ENCODE measurements at regions not wholly inside any gene's neighbourhood (a gene's known extent, or its start where the extent isn't known, plus 50 kb on each side); places are given as distances from the start of the nearest gene placed in this dataset.

GRCh38 chr5:144084971-144085370, 85.5 kb downstream of the YIPF5 start:
- DNase-seq = no peak

GRCh38 chr5:144085381-144085780, 85.1 kb downstream of the YIPF5 start:
- DNase-seq = no peak

- DNase-seq = no peak
Measured at GRCh38 chr5:144086295-144086694, 84.2 kb downstream of the YIPF5 start.

GRCh38 chr5:144087576-144087975, 82.9 kb downstream of the YIPF5 start:
- DNase-seq = no peak

GRCh38 chr5:144088206-144089064, 82.0 kb downstream of the YIPF5 start:
- no peak for DNase-seq

- DNase-seq = no peak
Measured at GRCh38 chr5:144089401-144090021, 80.9 kb downstream of the YIPF5 start.

- DNase-seq = no peak
Measured at GRCh38 chr5:144092508-144092907, 78.0 kb downstream of the YIPF5 start.

- DNase-seq = no peak
Measured at GRCh38 chr5:144093400-144093799, 77.1 kb downstream of the YIPF5 start.

- DNase-seq = no peak
Measured at GRCh38 chr5:144093868-144094267, 76.6 kb downstream of the YIPF5 start.

GRCh38 chr5:144100702-144101101, 69.8 kb downstream of the YIPF5 start:
- no peak for DNase-seq

- no peak for DNase-seq
Measured at GRCh38 chr5:144101616-144102015, 68.8 kb downstream of the YIPF5 start.

GRCh38 chr5:144102361-144102760, 68.1 kb downstream of the YIPF5 start:
- no peak for DNase-seq

- no peak for DNase-seq
Measured at GRCh38 chr5:144102979-144103378, 67.5 kb downstream of the YIPF5 start.

- no peak for DNase-seq
Measured at GRCh38 chr5:144103611-144104485, 66.6 kb downstream of the YIPF5 start.

- no peak for DNase-seq
Measured at GRCh38 chr5:144105371-144105770, 65.1 kb downstream of the YIPF5 start.

GRCh38 chr5:144108131-144108530, 62.3 kb downstream of the YIPF5 start:
- no peak for DNase-seq

Data from activated CD4-positive, alpha-beta T cell treated with anti-CD3 and anti-CD28 coated beads, Interleukin-10, Interleukin-2, amounts not matched to agents 100 ng/mL and 50 ng/mL, durations not matched to agents 16 hours and 8 hours (primary cell).